HCT116 (cell line): ENCODE measurements at regions not wholly inside any gene's neighbourhood (a gene's known extent, or its start where the extent isn't known, plus 50 kb on each side); places are given as distances from the start of the nearest gene placed in this dataset.

Experiments
- ATAC-seq: fragments of 200-7000 bp; cut with Tn5 transposase; 2 replicates; pipeline ENCODE4 v1.9.1; 2020; ENCODE audit warnings: mild to moderate bottlenecking, moderate library complexity
- BruUV-seq: library from RNA; stranded (reverse); fragments of 400-500 nt; replicated peaks from 2 replicates; lab custom pipeline; 2021; lab: Mats Ljungman, UMichigan
- CTCF ChIA-PET: fragments of 300-600 bp; sonication (Branson Sonifier 250); formaldehyde crosslinking; loops from one replicate; lab custom pipeline; 2021; ENCODE audit warnings: antibody characterized with exemption; lab: Charles Lee
- POLR2A ChIA-PET: fragments of 300-600, 350-600 bp; sonication (Branson Sonifier 250); formaldehyde crosslinking; loops from one replicate; lab custom pipeline; 2021; ENCODE audit warnings: antibody characterized with exemption; lab: Charles Lee
- RAD21 ChIA-PET, 2 experiments: fragments of 300-600 bp; sonication (Branson Sonifier 250); formaldehyde crosslinking; loops; one replicate each; lab custom pipeline; 2023; ENCODE audit warnings: low total read pairs in 2 of 2; ENCODE audit not compliant: uncharacterized antibody in 2 of 2, unreplicated experiment in 2 of 2, low non-redundant PET in 1 of 2; lab: Charles Lee
- DNase-seq: peaks from one replicate; pipeline ENCODE4 v3.0.0-alpha.2; 2010; ENCODE audit warnings: low read depth, low spot score
- H2AFZ ChIP-seq: fragments of 200-600 bp; shearing (Covaris generic), sonication (generic); 2 replicates; pipeline ENCODE4 v1.6.1; 2017; ENCODE audit warnings: low read depth, mixed run types, mixed read lengths, antibody characterized with exemption, low read length; ENCODE audit not compliant: poor library complexity, severe bottlenecking
- H3K27ac ChIP-seq: 2 replicates; pipeline ENCODE4 v1.5.1; 2012; ENCODE audit warnings: low read depth, low read length
- H3K27me3 ChIP-seq: fragments of 200-600 bp; sonication (generic); 2 replicates; pipeline ENCODE4 v1.6.1; 2016; ENCODE audit warnings: mixed run types, low read length, mixed read lengths; ENCODE audit not compliant: insufficient read depth
- H3K36me3 ChIP-seq, 2 experiments: fragments of 200-500 bp in 1 of 2; fragments of 200-600 bp in 1 of 2; sonication (Bioruptor generic) in 1 of 2; sonication (generic) in 1 of 2; 2 replicates each; pipeline versions ENCODE4 v1.5.1 to v1.6.1; 2014 to 2016; ENCODE audit warnings: low read length in 2 of 2, inconsistent platforms in 1 of 2, mixed read lengths in 1 of 2, mixed run types in 1 of 2; ENCODE audit not compliant: insufficient read depth in 2 of 2, control insufficient read depth in 1 of 2
- H3K4me1 ChIP-seq, 2 experiments: fragments of 200-600 bp in 1 of 2; sonication (generic) in 1 of 2; 2 replicates each; pipeline versions ENCODE4 v1.5.1 to v1.6.1; 2012 to 2017; ENCODE audit warnings: low read length in 2 of 2, inconsistent platforms in 1 of 2, mild to moderate bottlenecking in 1 of 2, mixed read lengths in 1 of 2, mixed run types in 1 of 2, moderate library complexity in 1 of 2; ENCODE audit not compliant: insufficient read depth in 2 of 2, control insufficient read depth in 1 of 2
- H3K4me2 ChIP-seq: fragments of 200-600 bp; sonication (generic); 2 replicates; pipeline ENCODE4 v1.6.1; 2017; ENCODE audit warnings: mixed run types, low read length, mixed read lengths
- H3K4me3 ChIP-seq, 2 experiments: fragments of 200-600 bp in 1 of 2; sonication (generic) in 1 of 2; replicated peaks in 1 of 2; 2 replicates each; pipeline ENCODE4 v1.5.1; 2011 to 2016; ENCODE audit warnings: low read length in 2 of 2, control low read depth in 1 of 2, low read depth in 1 of 2, mild to moderate bottlenecking in 1 of 2, mixed read lengths in 1 of 2, mixed run types in 1 of 2
- H3K79me2 ChIP-seq: fragments of 200-600 bp; sonication (generic); 2 replicates; pipeline ENCODE4 v1.6.1; 2017; ENCODE audit warnings: mild to moderate bottlenecking, mixed run types, low read length, moderate library complexity, mixed read lengths; ENCODE audit not compliant: insufficient read depth
- H3K9ac ChIP-seq: fragments of 200-600 bp; sonication (generic); 2 replicates; pipeline ENCODE4 v1.6.1; 2016; ENCODE audit warnings: low read length, mixed read lengths
- H3K9me2 ChIP-seq: fragments of 200-600 bp; sonication (generic), shearing (Covaris generic); 2 replicates; pipeline ENCODE4 v1.6.1; 2017; ENCODE audit warnings: mixed run types, mild to moderate bottlenecking, moderate library complexity; ENCODE audit not compliant: insufficient read depth
- H3K9me3 ChIP-seq, 2 experiments: fragments of 200-500 bp in 1 of 2; fragments of 200-600 bp in 1 of 2; sonication (Bioruptor generic) in 1 of 2; sonication (generic) in 1 of 2; 2 replicates each; pipeline ENCODE4 v1.6.1; 2014 to 2017; ENCODE audit warnings: low read length in 2 of 2, mixed read lengths in 2 of 2, inconsistent platforms in 1 of 2, low read depth in 1 of 2, mild to moderate bottlenecking in 1 of 2, mixed run types in 1 of 2, moderate library complexity in 1 of 2; ENCODE audit not compliant: control insufficient read depth in 1 of 2, insufficient read depth in 1 of 2
- H4K20me1 ChIP-seq: fragments of 200-600 bp; sonication (generic), shearing (Covaris generic); 2 replicates; pipeline ENCODE4 v1.6.1; 2017; ENCODE audit warnings: mixed run types, mild to moderate bottlenecking, moderate library complexity; ENCODE audit not compliant: insufficient read depth
- ATF3 ChIP-seq: IDR thresholded peaks from 2 replicates; pipeline ENCODE4 v1.6.1; 2012
- EGR1 ChIP-seq: IDR thresholded peaks from 2 replicates; pipeline ENCODE4 v1.6.1; 2012; ENCODE audit warnings: low read depth
- MAX ChIP-seq: IDR thresholded peaks from 2 replicates; pipeline ENCODE4 v1.6.1; 2012
- POLR2AphosphoS5 ChIP-seq: IDR thresholded peaks from 2 replicates; pipeline ENCODE4 v1.6.1; 2011; ENCODE audit warnings: mild to moderate bottlenecking, low read depth, low read length, moderate library complexity
- REST ChIP-seq: IDR thresholded peaks from 2 replicates; pipeline ENCODE4 v1.6.1; 2012; ENCODE audit warnings: low read depth
- SIN3A ChIP-seq: IDR thresholded peaks from 2 replicates; pipeline ENCODE4 v1.6.1; 2012; ENCODE audit warnings: low read depth
- SRF ChIP-seq: IDR thresholded peaks from 2 replicates; pipeline ENCODE4 v1.6.1; 2012; ENCODE audit warnings: low read depth
- intact Hi-C: fragments of 100-400 bp; cut with micrococcal nuclease; formaldehyde crosslinking; loops from 2 replicates; pipeline ENCODE4 v1.10.0; 2022

- H3K27ac ChIP-seq: no peak overlapping the region
- H3K4me2 ChIP-seq: no peak overlapping the region
- no peak overlapping the region for H3K9ac ChIP-seq
- H3K27me3 ChIP-seq: no peaks in the 10 kb centered on the region
- RAD21 ChIA-PET: no interaction called here
- no TSS peak for BruUV-seq
- TF ChIP-seq EGR1 (no peak), REST (no peak)
- H3K36me3 ChIP-seq: no peaks in the 10 kb centered on the region
- H3K9me2 ChIP-seq: no peaks in the 10 kb centered on the region
- no peaks in the 10 kb centered on the region for H4K20me1 ChIP-seq
- H3K4me3 ChIP-seq: no peak overlapping the region
- POLR2A ChIA-PET: no interaction called here
- H3K79me2 ChIP-seq: no peaks in the 10 kb centered on the region
- no peak overlapping the region for H2AFZ ChIP-seq
- peaks cover 0 to 9% of the 10 kb centered on the region in 2 experiments; a peak in 2 of 4 replicates for H3K4me1 ChIP-seq
- CTCF ChIA-PET: no interaction called here
- DNase-seq (no peak), ATAC-seq (no peak)
- intact Hi-C loops: no loop called here
- no peaks in the 10 kb centered on the region for H3K9me3 ChIP-seq
Measured at GRCh38 chr6:137711972-137712371, 155.1 kb upstream of the TNFAIP3 start.

GRCh38 chr6:137712587-137712986, 154.5 kb upstream of the TNFAIP3 start:
- TF ChIP-seq SIN3A: no peak
- no peak for TF ChIP-seq ATF3
- no peak for TF ChIP-seq POLR2AphosphoS5
- no peak for TF ChIP-seq MAX
- no peak for TF ChIP-seq SRF
- no peak for ATAC-seq
- Histone ChIP-seq H3K79me2 (no peaks in the 10 kb centered on the region), H3K36me3 (no peaks in the 10 kb centered on the region), H3K9me2 (no peaks in the 10 kb centered on the region), H3K9me3 (no peaks in the 10 kb centered on the region), H2AFZ (no peak overlapping the region), H3K4me1 (peaks cover 0 to 8% of the 10 kb centered on the region in 2 experiments; a peak in 2 of 4 replicates), H3K27me3 (no peaks in the 10 kb centered on the region), H3K9ac (no peak overlapping the region), H3K4me3 (no peak overlapping the region), H3K4me2 (no peak overlapping the region), H4K20me1 (no peaks in the 10 kb centered on the region), H3K27ac (no peak overlapping the region)
- BruUV-seq: no TSS peak
- POLR2A ChIA-PET: no interaction called here
- CTCF ChIA-PET: no interaction called here
- intact Hi-C loops: no loop called here
- RAD21 ChIA-PET: no interaction called here
- no peak for DNase-seq
